NB4 (cell line): ENCODE measurements at regions not wholly inside any gene's neighbourhood (a gene's known extent, or its start where the extent isn't known, plus 50 kb on each side); places are given as distances from the start of the nearest gene placed in this dataset.

Source experiments
- DNase-seq: peaks from one replicate; pipeline ENCODE4 v3.0.0; 2010; ENCODE audit warnings: low read depth
- H3K4me3 ChIP-seq: one replicate; pipeline ENCODE4 v1.5.1; 2011; ENCODE audit warnings: mild to moderate bottlenecking, low read depth, low read length, moderate library complexity
- CTCF ChIP-seq: IDR thresholded peaks from one replicate; pipeline ENCODE4 v1.5.1; 2012; ENCODE audit warnings: low read depth, low read length
- MAX ChIP-seq: IDR thresholded peaks from 2 replicates; pipeline ENCODE4 v1.6.1; 2011; ENCODE audit warnings: low read depth, low read length
- MYC ChIP-seq: IDR thresholded peaks from 2 replicates; pipeline ENCODE4 v1.6.1; 2011; ENCODE audit warnings: low read depth, low read length
- POLR2A ChIP-seq: IDR thresholded peaks from 2 replicates; pipeline ENCODE4 v1.6.1; 2011; ENCODE audit warnings: mild to moderate bottlenecking; ENCODE audit not compliant: insufficient read length; ENCODE audit errors: extremely low read depth

DNA sequence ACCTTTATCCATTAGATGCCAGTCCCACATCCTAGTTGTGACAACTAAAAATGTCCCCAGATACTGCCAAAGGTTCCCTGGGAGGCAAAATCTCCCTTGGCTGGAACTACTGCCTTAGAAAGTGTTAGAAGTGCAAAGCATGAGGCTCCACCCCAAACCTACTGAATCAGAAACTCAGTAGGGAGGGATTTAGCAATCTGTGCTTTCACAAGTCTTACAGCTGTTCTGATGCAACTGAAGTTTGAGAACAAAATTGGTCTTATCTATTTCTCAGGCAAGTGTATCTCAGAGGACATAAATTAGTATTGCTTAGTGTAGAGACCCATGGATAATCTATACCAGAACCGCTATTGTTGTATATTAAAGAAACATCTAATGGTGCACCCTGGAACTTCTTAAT is 70.2 kb downstream of the CLDN1 start:
- peak; percentile 46 for DNase-seq
- TF ChIP-seq MYC, result no peak
- no peak for TF ChIP-seq POLR2A
- TF ChIP-seq MAX, result no peak
- TF ChIP-seq CTCF, result no peak
- H3K4me3 ChIP-seq, result no peak overlapping the region

DNA sequence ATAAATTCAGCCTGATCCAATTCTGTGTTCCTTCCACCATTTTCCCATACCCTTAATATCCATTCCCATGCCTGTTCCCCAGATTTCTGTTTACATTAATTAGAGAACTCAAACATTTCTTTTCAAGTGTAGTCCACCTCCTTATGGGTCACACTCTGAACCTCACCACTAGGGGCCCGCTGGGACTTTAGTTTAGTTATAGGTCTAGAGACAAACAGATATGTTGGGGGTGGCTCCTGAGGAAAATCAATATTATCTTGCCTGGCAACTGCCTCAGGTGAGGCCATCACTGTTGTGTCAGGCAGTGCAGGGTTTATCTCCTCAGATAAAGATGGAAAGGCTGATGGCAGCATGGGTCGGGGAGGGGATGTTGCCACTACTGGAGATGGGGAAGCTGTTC is 72.8 kb downstream of the CLDN1 start:
- TF ChIP-seq MAX (no peak), POLR2A (no peak), CTCF (no peak), MYC (no peak)
- no peak overlapping the region for H3K4me3 ChIP-seq
- no peak for DNase-seq

GRCh38 chr3:190242147-190242546 is 80.1 kb downstream of the CLDN1 start:
- TF ChIP-seq CTCF (no peak), POLR2A (no peak), MYC (no peak), MAX (no peak)
- H3K4me3 ChIP-seq, result no peak overlapping the region
- DNase-seq, result no peak

DNA sequence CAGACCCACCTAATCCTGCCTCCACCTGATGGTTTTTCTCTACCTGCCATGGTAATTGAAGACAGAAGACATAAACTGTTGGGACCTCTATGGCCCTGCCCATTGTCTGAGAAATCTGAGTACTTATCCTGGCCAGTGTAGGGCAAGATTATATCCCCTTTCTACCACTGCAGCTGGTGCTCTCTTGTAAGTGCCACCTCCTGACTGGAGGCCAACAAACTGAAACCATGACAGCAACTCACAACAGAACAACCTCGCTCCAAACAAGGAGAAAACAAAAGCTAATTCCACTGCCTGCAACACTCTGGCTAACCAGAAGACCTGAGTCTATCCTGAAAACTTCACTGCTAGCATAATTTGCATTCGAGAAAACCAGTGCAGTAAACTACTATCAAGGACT is 82.9 kb downstream of the CLDN1 start:
- TF ChIP-seq MAX (no peak), POLR2A (no peak), CTCF (no peak), MYC (no peak)
- DNase-seq, result no peak
- no peak overlapping the region for H3K4me3 ChIP-seq

DNA sequence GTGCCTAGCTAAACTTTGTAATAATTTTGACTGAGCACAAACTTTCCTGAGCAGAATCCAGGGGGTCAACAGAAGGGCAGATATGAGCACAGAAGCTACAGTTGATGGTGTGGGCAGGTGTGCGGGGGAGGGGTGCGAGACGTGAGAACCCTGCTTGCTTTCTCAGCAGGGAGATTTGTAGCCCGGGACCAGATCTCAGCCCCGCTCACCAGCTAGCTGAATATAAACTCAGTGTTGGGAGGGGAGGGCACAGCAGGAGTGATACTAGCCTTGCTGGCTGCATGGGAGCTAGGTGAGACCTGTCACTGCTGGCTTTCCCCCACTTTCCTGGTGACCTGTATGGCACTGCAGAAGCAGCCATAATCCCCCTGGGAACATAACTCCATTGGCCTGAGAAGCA is 83.4 kb downstream of the CLDN1 start:
- H3K4me3 ChIP-seq, result no peak overlapping the region
- TF ChIP-seq MAX (no peak), POLR2A (no peak), MYC (no peak), CTCF (no peak)
- no peak for DNase-seq

- TF ChIP-seq MAX (no peak), MYC (no peak), CTCF (no peak), POLR2A (no peak)
- DNase-seq, result no peak
- no peak overlapping the region for H3K4me3 ChIP-seq
Measured at GRCh38 chr3:190234621-190235020, 87.6 kb downstream of the CLDN1 start.
